Tibial artery (tissue), 4 donors: ENCODE measurements at regions not wholly inside any gene's neighbourhood (a gene's known extent, or its start where the extent isn't known, plus 50 kb on each side); places are given as distances from the start of the nearest gene placed in this dataset.

Source experiments
- DNase-seq, 2 donors: peaks; one replicate each; pipeline ENCODE4 v3.0.0-alpha.2; 2019
- H3K27ac ChIP-seq, 2 donors: fragments of 200-600 bp; sonication (generic) in 1 of 2; 1 replicate in 1 of 2; 2 replicates in 1 of 2; pipeline ENCODE4 v1.5.1; 2018 to 2019; ENCODE audit warnings: mild to moderate bottlenecking in 1 of 2
- H3K27me3 ChIP-seq, 2 donors: fragments of 200-600 bp; sonication (generic) in 1 of 2; one replicate each; pipeline versions ENCODE4 v1.5.1 to v1.6.0; 2016 to 2019
- H3K36me3 ChIP-seq, 3 donors: fragments of 200-600 bp; sonication (generic) in 2 of 3; one replicate each; pipeline ENCODE4 v1.5.1; 2016 to 2019; ENCODE audit warnings: mild to moderate bottlenecking in 2 of 3
- H3K4me1 ChIP-seq, 4 donors: fragments of 200-600 bp; sonication (generic) in 2 of 4; 1 replicate in 3 of 4; 2 replicates in 1 of 4; pipeline ENCODE4 v1.5.1; 2016 to 2019
- H3K4me3 ChIP-seq, 2 donors: fragments of 200-600 bp; sonication (generic) in 1 of 2; 1 replicate in 1 of 2; 2 replicates in 1 of 2; pipeline ENCODE4 v1.5.1; 2018 to 2019; ENCODE audit warnings: mild to moderate bottlenecking in 2 of 2
- H3K9me3 ChIP-seq, 3 donors: fragments of 200-600 bp; sonication (generic) in 1 of 3; one replicate each; pipeline ENCODE4 v1.5.1; 2016 to 2019
- intact Hi-C: fragments of 100-400 bp; cut with DNase I; formaldehyde crosslinking; loops from one replicate; pipeline ENCODE4 v1.15.0; 2023; ENCODE audit warnings: low total_unique reads
- TF ChIP-seq, protein P1 (sequence below), 2 experiments: fragments of 200-600 bp in 1 of 2; fragments of 450-650 bp in 1 of 2; IDR thresholded peaks; one replicate each; pipeline ENCODE4 v1.5.1; 2017 to 2019; ENCODE audit warnings: antibody characterized with exemption in 2 of 2, mild to moderate bottlenecking in 1 of 2, moderate library complexity in 1 of 2

DNA sequence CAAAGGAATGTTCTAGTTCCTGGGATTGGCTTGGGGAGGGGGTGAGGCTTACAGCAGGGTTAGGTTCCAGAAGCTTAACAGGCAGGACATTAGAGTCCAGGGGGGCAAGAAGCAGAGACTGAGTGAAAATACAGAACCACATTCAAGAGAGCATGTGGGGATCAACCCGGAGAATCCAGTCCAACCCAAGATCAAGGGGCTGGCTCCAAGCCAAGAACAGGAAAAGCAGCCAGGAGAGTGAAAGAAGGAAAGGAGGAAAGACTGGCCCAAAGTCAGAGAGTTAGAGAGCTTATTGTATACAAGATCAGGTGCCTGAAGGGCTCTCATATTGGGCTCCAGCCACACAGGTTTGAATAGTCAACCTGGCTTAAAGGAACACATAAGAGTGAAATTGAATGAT lies 190.3 kb upstream of the CDKN3 start:
- no peaks in the 10 kb centered on the region for H3K27me3 ChIP-seq
- no peaks in the 10 kb centered on the region for H3K9me3 ChIP-seq
- DNase-seq, result no peak
- TF ChIP-seq, protein P1, sequence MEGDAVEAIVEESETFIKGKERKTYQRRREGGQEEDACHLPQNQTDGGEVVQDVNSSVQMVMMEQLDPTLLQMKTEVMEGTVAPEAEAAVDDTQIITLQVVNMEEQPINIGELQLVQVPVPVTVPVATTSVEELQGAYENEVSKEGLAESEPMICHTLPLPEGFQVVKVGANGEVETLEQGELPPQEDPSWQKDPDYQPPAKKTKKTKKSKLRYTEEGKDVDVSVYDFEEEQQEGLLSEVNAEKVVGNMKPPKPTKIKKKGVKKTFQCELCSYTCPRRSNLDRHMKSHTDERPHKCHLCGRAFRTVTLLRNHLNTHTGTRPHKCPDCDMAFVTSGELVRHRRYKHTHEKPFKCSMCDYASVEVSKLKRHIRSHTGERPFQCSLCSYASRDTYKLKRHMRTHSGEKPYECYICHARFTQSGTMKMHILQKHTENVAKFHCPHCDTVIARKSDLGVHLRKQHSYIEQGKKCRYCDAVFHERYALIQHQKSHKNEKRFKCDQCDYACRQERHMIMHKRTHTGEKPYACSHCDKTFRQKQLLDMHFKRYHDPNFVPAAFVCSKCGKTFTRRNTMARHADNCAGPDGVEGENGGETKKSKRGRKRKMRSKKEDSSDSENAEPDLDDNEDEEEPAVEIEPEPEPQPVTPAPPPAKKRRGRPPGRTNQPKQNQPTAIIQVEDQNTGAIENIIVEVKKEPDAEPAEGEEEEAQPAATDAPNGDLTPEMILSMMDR (IDR thresholded peaks at IDR 0.05), result no peak
- H3K4me1 ChIP-seq, result peaks cover 0 to 9% (median 0%) of the 10 kb centered on the region in 4 donors
- H3K4me3 ChIP-seq, result no peak overlapping the region
- no peak overlapping the region for H3K27ac ChIP-seq
- intact Hi-C loops, result no loop called here
- H3K36me3 ChIP-seq, result no peaks in the 10 kb centered on the region

GRCh38 chr14:54207075-54207474 lies 189.7 kb upstream of the CDKN3 start:
- Histone ChIP-seq H3K36me3 (no peaks in the 10 kb centered on the region), H3K4me1 (peaks cover 0 to 13% (median 0%) of the 10 kb centered on the region in 4 donors), H3K4me3 (no peak overlapping the region), H3K9me3 (no peaks in the 10 kb centered on the region), H3K27me3 (no peaks in the 10 kb centered on the region), H3K27ac (no peak overlapping the region)
- DNase-seq, result no peak
- TF ChIP-seq, protein P1 (IDR thresholded peaks at IDR 0.05), result no peak
- intact Hi-C loops, result no loop called here

GRCh38 chr14:54207476-54208462 lies 189.0 kb upstream of the CDKN3 start:
- no peaks in the 10 kb centered on the region for H3K36me3 ChIP-seq
- intact Hi-C loops, result no loop called here
- no peak for DNase-seq

DNA sequence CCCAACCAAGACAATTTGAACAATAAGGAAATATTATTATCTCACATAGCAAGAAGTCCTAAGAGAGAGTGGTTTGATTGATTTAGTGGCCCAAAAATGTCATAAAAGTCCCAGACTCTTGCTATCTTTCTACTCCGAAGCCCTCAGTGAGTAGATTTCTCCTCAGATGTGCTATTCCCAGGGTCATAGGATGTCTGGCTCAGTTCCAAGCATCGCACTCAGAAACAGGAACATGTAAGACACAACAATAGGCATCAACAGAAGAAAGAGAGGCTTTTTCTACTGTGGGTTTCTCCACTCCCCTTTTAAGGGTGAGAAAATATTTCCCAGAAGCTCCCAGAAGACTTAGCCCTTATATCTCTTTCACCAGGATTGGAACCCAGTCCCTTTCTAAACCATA lies 188.1 kb upstream of the CDKN3 start:
- DNase-seq, result no peak
- peaks cover 0 to 13% (median 0%) of the 10 kb centered on the region in 4 donors for H3K4me1 ChIP-seq
- H3K4me3 ChIP-seq, result no peak overlapping the region
- H3K9me3 ChIP-seq, result no peaks in the 10 kb centered on the region
- H3K36me3 ChIP-seq, result no peaks in the 10 kb centered on the region
- intact Hi-C loops, result no loop called here
- no peaks in the 10 kb centered on the region for H3K27me3 ChIP-seq
- H3K27ac ChIP-seq, result no peak overlapping the region
- TF ChIP-seq, protein P1 (IDR thresholded peaks at IDR 0.05), result no peak

More at GRCh38 chr14:54207476-54208462, 189.0 kb upstream of the CDKN3 start:
- Histone ChIP-seq H3K27me3 (no peaks in the 10 kb centered on the region), H3K27ac (no peak overlapping the region), H3K4me1 (peaks cover 0 to 13% (median 0%) of the 10 kb centered on the region in 4 donors), H3K4me3 (no peak overlapping the region), H3K9me3 (no peaks in the 10 kb centered on the region)
- TF ChIP-seq, protein P1 (IDR thresholded peaks at IDR 0.05), result no peak

- no peak for DNase-seq
- Histone ChIP-seq H3K4me3 (no peak overlapping the region), H3K27me3 (no peaks in the 10 kb centered on the region), H3K36me3 (no peaks in the 10 kb centered on the region), H3K4me1 (peaks cover 0 to 13% (median 0%) of the 10 kb centered on the region in 4 donors), H3K9me3 (no peaks in the 10 kb centered on the region), H3K27ac (no peak overlapping the region)
- intact Hi-C loops, result no loop called here
- TF ChIP-seq, protein P1 (IDR thresholded peaks at IDR 0.05), result no peak
Measured at GRCh38 chr14:54209511-54210250, 187.1 kb upstream of the CDKN3 start.
